K562 (cell line): ENCODE measurements at regions not wholly inside any gene's neighbourhood (a gene's known extent, or its start where the extent isn't known, plus 50 kb on each side); places are given as distances from the start of the nearest gene placed in this dataset.

ENCODE experiments used
- ATAC-seq: fragments of 200-7000 bp; cut with Tn5 transposase; 3 replicates; pipeline ENCODE4 v1.9.1; 2020; ENCODE audit warnings: moderate library complexity
- BruUV-seq: library from RNA; stranded (reverse); fragments of 400-500 nt; replicated peaks from 2 replicates; lab custom pipeline; 2021; lab: Mats Ljungman, UMichigan
- CTCF ChIA-PET: fragments of 300-600 bp; formaldehyde crosslinking; extraction: SDS; loops from one replicate; lab custom pipeline; 2021; ENCODE audit warnings: low intra/inter-chr PET ratio; lab: Yijun Ruan, JAX
- POLR2A ChIA-PET: fragments of 300-600, 350-650 bp; sonication (Branson Sonifier 250); formaldehyde crosslinking; extraction: SDS; loops from one replicate; lab custom pipeline; 2021; ENCODE audit warnings: antibody characterized with exemption, inconsistent platforms; lab: Yijun Ruan, JAX
- DNase-seq, 4 experiments: peaks; one replicate each; pipeline versions ENCODE4 v3.0.0 to v3.0.0-alpha.2; 2011 to 2018; ENCODE audit warnings: low spot score in 3 of 4, mixed read lengths in 3 of 4; ENCODE audit errors: extremely low read depth in 1 of 4
- FAIRE-seq: peaks from 2 replicates; lab custom pipeline; 2011; peaks lifted over from hg19 to GRCh38; lab: Jason Lieb, UNC
- H2AFZ ChIP-seq: 2 replicates; pipeline ENCODE4 v1.6.0; 2011; ENCODE audit warnings: low read depth, low read length, control low read depth, inconsistent platforms
- H3K27ac ChIP-seq: fragments of 200-600 bp; 3 replicates; pipeline ENCODE4 v1.8.0; 2011; ENCODE audit warnings: low read depth, mild to moderate bottlenecking, control low read depth, inconsistent platforms, low read length, moderate library complexity, mixed read lengths; ENCODE audit errors: extremely low read depth
- H3K27me3 ChIP-seq, 2 experiments: fragments of 300-600 bp in 1 of 2; 2 replicates in 1 of 2; 3 replicates in 1 of 2; pipeline versions ENCODE4 v1.6.0 to v1.8.0; 2011; ENCODE audit warnings: inconsistent platforms in 2 of 2, low read length in 2 of 2, mild to moderate bottlenecking in 1 of 2, mixed read lengths in 1 of 2, moderate library complexity in 1 of 2; ENCODE audit not compliant: control insufficient read depth in 2 of 2, insufficient read depth in 2 of 2
- H3K36me3 ChIP-seq: fragments of 300-600 bp; 3 replicates; pipeline ENCODE4 v1.8.0; 2011; ENCODE audit warnings: mild to moderate bottlenecking, low read length, inconsistent platforms; ENCODE audit not compliant: control insufficient read depth, insufficient read depth
- H3K4me1 ChIP-seq, 2 experiments: fragments of 200-600 bp in 1 of 2; replicated peaks in 1 of 2; 2 replicates in 1 of 2; 3 replicates in 1 of 2; pipeline versions ENCODE4 v1.5.1 to v1.8.0; 2011; ENCODE audit warnings: inconsistent platforms in 2 of 2, low read length in 2 of 2, mild to moderate bottlenecking in 1 of 2, mixed read lengths in 1 of 2, moderate library complexity in 1 of 2; ENCODE audit not compliant: control insufficient read depth in 2 of 2, insufficient read depth in 2 of 2
- H3K4me2 ChIP-seq: 2 replicates; pipeline ENCODE4 v1.6.1; 2011; ENCODE audit warnings: low read length, control low read depth, inconsistent platforms, mixed read lengths; ENCODE audit not compliant: insufficient read depth
- H3K4me3 ChIP-seq: fragments of 200-600 bp; sonication (generic), shearing (Covaris generic); 2 replicates; pipeline ENCODE4 v1.5.1; 2016; ENCODE audit warnings: control low read depth, inconsistent platforms
- H3K79me2 ChIP-seq: fragments of 200-600 bp; 3 replicates; pipeline ENCODE4 v1.8.0; 2011; ENCODE audit warnings: low read length, inconsistent platforms; ENCODE audit not compliant: control insufficient read depth, insufficient read depth
- H3K9ac ChIP-seq, 2 experiments: 2 replicates each; pipeline versions ENCODE4 v1.6.0 to v1.6.1; 2011; ENCODE audit warnings: low read depth in 2 of 2, low read length in 2 of 2, control low read depth in 1 of 2, inconsistent platforms in 1 of 2, mild to moderate bottlenecking in 1 of 2, mixed read lengths in 1 of 2; ENCODE audit not compliant: insufficient read depth in 1 of 2
- H3K9me1 ChIP-seq: one replicate; pipeline ENCODE4 v1.6.0; 2011; ENCODE audit warnings: inconsistent platforms, mild to moderate bottlenecking, low read length, moderate library complexity; ENCODE audit not compliant: control insufficient read depth, insufficient read depth
- H3K9me3 ChIP-seq: replicated peaks from 2 replicates; pipeline ENCODE4 v1.5.1; 2011; ENCODE audit warnings: low read depth, low read length, inconsistent platforms; ENCODE audit not compliant: control insufficient read depth, insufficient read depth
- H4K20me1 ChIP-seq: replicated peaks from 2 replicates; pipeline ENCODE4 v1.6.1; 2011; ENCODE audit warnings: low read length, inconsistent platforms, mixed read lengths; ENCODE audit not compliant: control insufficient read depth, insufficient read depth
- IRF1 ChIP-seq: sonication (generic); formaldehyde crosslinking; IDR thresholded peaks from 2 replicates; pipeline ENCODE4 v1.8.0; 2022; ENCODE audit warnings: missing genetic modification reagents, mild to moderate bottlenecking, borderline replicate concordance
- ZNF121 ChIP-seq: sonication (generic); formaldehyde crosslinking; conservative IDR thresholded peaks from 2 replicates; pipeline ENCODE4 v1.8.0; 2022; ENCODE audit warnings: missing genetic modification reagents
- WGBS: fragments of 100-300 bp; shearing (Covaris generic); methylation state at CpG from one replicate; pipeline ENCODE4 v1.1.6; 2016; ENCODE audit warnings: low coverage, mixed read lengths; ENCODE audit not compliant: insufficient coverage; ENCODE audit errors: missing lambda C conversion rate; 5-methylcytosine and 5-hydroxymethylcytosine counted together
- in situ Hi-C: fragments of 300-500 bp; cut with MboI; formaldehyde crosslinking; loops from 4 replicates; pipeline ENCODE4 v1.15.0; 2018; ENCODE audit warnings: inconsistent platforms, mixed read lengths
- intact Hi-C: fragments of 100-400 bp; cut with micrococcal nuclease; formaldehyde crosslinking; loops from 2 replicates; pipeline ENCODE4 v1.14.2; 2022

GRCh38 chr16:85419503-85420408 lies 193.4 kb upstream of the GSE1 start:
- in situ Hi-C loops, result loop anchor here (10.0 kb wide), 1 partner anchor 295 kb away; no protein-coding TSS in a partner anchor
- ATAC-seq, result no peak
- CTCF ChIA-PET, result interaction anchor here (0.5 to 3.2 kb wide), 14 partner anchors 50 to 305 kb away, joined by 3 to 16 read pairs (median 4); no protein-coding TSS in a partner anchor

More at GRCh38 chr16:85419503-85420408, 193.4 kb upstream of the GSE1 start:
- no peaks in the 10 kb centered on the region for H3K36me3 ChIP-seq
- FAIRE-seq, result no peak
- no peak overlapping the region for H3K4me2 ChIP-seq
- peaks cover 3% of the 10 kb centered on the region for H3K9me1 ChIP-seq
- intact Hi-C loops, result loop anchor here (5.0 kb wide), 1 partner anchor 298 kb away; no protein-coding TSS in a partner anchor
- 70% methylated on average over 21 of the region's 21 CpGs for WGBS
- DNase-seq, result no peak
- no peak for TF ChIP-seq IRF1 (CRISPR knock-in tag)
- TF ChIP-seq ZNF121 (CRISPR knock-in tag), result peak; percentile 50
- peaks cover 6% of the 10 kb centered on the region; the same call in 2 of the 3 replicates for H3K79me2 ChIP-seq
- no peak overlapping the region; the same call in 2 of the 3 replicates for H3K27ac ChIP-seq
- peaks cover 23 to 87% of the 10 kb centered on the region in 2 experiments for H3K4me1 ChIP-seq
- no peak overlapping the region for H2AFZ ChIP-seq
- POLR2A ChIA-PET, result interaction anchor here (0.6 to 1.9 kb wide), 2 partner anchors 32 to 147 kb away, joined by 4 read pairs; no protein-coding TSS in a partner anchor
- peaks cover 8% of the 10 kb centered on the region; the same call in 1 of the 2 replicates for H4K20me1 ChIP-seq
- H3K4me3 ChIP-seq, result no peak overlapping the region
- peak overlapping the region in 1 of 2 experiments; percentile 30; a peak in 2 of 4 replicates for H3K9ac ChIP-seq
- BruUV-seq, result no TSS peak
- no peaks in the 10 kb centered on the region for H3K9me3 ChIP-seq
- H3K27me3 ChIP-seq, result no peaks in the 10 kb centered on the region
